ENCODE measurements at regions not wholly inside any gene's neighbourhood (a gene's known extent, or its start where the extent isn't known, plus 50 kb on each side); places are given as distances from the start of the nearest gene placed in this dataset.

DNA sequence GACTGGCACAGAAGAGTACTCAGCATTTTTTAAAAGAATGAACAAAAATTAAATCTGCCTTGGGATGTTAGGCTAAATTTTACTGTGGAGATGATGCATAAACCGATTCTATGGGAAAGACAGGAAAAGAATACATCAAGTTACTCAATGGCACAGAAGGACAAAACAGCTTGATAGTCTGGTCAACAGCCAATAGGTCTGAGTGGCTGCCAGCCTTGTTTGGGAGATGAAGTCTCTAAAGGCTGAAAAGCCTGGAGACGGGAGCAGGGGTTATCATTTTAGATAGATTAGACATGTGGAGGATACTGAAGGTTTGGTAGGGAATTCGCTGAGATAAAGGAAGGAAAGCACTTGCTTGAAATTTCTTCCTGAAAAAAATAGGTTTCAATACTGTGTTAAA lies 56.3 kb upstream of the LAMA2 start (continued):
- TF ChIP-seq, protein P1, sequence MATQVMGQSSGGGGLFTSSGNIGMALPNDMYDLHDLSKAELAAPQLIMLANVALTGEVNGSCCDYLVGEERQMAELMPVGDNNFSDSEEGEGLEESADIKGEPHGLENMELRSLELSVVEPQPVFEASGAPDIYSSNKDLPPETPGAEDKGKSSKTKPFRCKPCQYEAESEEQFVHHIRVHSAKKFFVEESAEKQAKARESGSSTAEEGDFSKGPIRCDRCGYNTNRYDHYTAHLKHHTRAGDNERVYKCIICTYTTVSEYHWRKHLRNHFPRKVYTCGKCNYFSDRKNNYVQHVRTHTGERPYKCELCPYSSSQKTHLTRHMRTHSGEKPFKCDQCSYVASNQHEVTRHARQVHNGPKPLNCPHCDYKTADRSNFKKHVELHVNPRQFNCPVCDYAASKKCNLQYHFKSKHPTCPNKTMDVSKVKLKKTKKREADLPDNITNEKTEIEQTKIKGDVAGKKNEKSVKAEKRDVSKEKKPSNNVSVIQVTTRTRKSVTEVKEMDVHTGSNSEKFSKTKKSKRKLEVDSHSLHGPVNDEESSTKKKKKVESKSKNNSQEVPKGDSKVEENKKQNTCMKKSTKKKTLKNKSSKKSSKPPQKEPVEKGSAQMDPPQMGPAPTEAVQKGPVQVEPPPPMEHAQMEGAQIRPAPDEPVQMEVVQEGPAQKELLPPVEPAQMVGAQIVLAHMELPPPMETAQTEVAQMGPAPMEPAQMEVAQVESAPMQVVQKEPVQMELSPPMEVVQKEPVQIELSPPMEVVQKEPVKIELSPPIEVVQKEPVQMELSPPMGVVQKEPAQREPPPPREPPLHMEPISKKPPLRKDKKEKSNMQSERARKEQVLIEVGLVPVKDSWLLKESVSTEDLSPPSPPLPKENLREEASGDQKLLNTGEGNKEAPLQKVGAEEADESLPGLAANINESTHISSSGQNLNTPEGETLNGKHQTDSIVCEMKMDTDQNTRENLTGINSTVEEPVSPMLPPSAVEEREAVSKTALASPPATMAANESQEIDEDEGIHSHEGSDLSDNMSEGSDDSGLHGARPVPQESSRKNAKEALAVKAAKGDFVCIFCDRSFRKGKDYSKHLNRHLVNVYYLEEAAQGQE (IDR thresholded peaks at IDR 0.05; ENCODE audit: unreplicated experiment), result no peak
- TF ChIP-seq ZNF331 (CRISPR knock-in tag; IDR thresholded peaks at IDR 0.05; ENCODE audit: low read depth), result no peak

DNA sequence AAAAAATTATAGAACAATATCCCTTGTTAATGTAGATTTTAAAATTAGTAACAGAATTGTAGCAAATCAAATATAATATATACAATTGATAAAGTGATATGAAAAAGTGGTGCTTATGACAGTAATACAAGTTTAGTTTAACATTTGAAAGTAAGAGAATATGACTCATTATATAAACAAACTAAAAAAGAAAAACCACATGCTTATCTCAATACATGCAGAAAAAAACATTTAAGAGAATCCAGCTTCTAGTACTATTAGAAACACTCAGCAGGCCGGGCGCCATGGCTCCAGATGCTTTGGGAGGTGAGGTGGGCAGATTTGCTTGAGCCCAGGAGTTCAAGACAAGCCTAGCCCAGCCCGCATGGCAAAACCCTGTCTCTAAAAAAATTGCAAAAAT lies 60.7 kb upstream of the LAMA2 start:
- peaks cover 2% of the 10 kb centered on the region for H3K27me3 Mint-ChIP-seq (ENCODE audit: insufficient read depth, low read depth, poor library complexity)
- Histone ChIP-seq H4K20me1 (replicated peaks; ENCODE audit: insufficient read depth) (no peaks in the 10 kb centered on the region), H3K79me2 (replicated peaks; ENCODE audit: insufficient read depth) (no peaks in the 10 kb centered on the region), H3K4me1 (ENCODE audit: insufficient read depth) (no peaks in the 10 kb centered on the region), H3K9me2 (ENCODE audit: insufficient read depth) (no peaks in the 10 kb centered on the region; the same call in 1 of the 2 replicates), H3F3A (replicated peaks; ENCODE audit: low read depth) (no peaks in the 10 kb centered on the region), H3K4me3 (no peak overlapping the region), H3K36me3 (ENCODE audit: insufficient read depth) (no peaks in the 10 kb centered on the region), H3K27me3 (ENCODE audit: insufficient read depth) (no peaks in the 10 kb centered on the region), H2AFZ (no peak overlapping the region), H3K4me2 (no peak overlapping the region), H3K27ac (ENCODE audit: low read depth) (no peak overlapping the region)
- TF ChIP-seq, protein P1 (IDR thresholded peaks at IDR 0.05; ENCODE audit: unreplicated experiment), result no peak
- TF ChIP-seq STAT1 (IDR thresholded peaks at IDR 0.05; ENCODE audit: unreplicated experiment) (no peak), CREB1 (CRISPR knock-in tag; IDR thresholded peaks at IDR 0.05; ENCODE audit: low read depth) (no peak), EZH2phosphoT487 (IDR thresholded peaks at IDR 0.05; ENCODE audit: unreplicated experiment) (no peak), NANOG (IDR thresholded peaks at IDR 0.05; ENCODE audit: borderline replicate concordance) (no peak)
- TF ChIP-seq, protein P2, sequence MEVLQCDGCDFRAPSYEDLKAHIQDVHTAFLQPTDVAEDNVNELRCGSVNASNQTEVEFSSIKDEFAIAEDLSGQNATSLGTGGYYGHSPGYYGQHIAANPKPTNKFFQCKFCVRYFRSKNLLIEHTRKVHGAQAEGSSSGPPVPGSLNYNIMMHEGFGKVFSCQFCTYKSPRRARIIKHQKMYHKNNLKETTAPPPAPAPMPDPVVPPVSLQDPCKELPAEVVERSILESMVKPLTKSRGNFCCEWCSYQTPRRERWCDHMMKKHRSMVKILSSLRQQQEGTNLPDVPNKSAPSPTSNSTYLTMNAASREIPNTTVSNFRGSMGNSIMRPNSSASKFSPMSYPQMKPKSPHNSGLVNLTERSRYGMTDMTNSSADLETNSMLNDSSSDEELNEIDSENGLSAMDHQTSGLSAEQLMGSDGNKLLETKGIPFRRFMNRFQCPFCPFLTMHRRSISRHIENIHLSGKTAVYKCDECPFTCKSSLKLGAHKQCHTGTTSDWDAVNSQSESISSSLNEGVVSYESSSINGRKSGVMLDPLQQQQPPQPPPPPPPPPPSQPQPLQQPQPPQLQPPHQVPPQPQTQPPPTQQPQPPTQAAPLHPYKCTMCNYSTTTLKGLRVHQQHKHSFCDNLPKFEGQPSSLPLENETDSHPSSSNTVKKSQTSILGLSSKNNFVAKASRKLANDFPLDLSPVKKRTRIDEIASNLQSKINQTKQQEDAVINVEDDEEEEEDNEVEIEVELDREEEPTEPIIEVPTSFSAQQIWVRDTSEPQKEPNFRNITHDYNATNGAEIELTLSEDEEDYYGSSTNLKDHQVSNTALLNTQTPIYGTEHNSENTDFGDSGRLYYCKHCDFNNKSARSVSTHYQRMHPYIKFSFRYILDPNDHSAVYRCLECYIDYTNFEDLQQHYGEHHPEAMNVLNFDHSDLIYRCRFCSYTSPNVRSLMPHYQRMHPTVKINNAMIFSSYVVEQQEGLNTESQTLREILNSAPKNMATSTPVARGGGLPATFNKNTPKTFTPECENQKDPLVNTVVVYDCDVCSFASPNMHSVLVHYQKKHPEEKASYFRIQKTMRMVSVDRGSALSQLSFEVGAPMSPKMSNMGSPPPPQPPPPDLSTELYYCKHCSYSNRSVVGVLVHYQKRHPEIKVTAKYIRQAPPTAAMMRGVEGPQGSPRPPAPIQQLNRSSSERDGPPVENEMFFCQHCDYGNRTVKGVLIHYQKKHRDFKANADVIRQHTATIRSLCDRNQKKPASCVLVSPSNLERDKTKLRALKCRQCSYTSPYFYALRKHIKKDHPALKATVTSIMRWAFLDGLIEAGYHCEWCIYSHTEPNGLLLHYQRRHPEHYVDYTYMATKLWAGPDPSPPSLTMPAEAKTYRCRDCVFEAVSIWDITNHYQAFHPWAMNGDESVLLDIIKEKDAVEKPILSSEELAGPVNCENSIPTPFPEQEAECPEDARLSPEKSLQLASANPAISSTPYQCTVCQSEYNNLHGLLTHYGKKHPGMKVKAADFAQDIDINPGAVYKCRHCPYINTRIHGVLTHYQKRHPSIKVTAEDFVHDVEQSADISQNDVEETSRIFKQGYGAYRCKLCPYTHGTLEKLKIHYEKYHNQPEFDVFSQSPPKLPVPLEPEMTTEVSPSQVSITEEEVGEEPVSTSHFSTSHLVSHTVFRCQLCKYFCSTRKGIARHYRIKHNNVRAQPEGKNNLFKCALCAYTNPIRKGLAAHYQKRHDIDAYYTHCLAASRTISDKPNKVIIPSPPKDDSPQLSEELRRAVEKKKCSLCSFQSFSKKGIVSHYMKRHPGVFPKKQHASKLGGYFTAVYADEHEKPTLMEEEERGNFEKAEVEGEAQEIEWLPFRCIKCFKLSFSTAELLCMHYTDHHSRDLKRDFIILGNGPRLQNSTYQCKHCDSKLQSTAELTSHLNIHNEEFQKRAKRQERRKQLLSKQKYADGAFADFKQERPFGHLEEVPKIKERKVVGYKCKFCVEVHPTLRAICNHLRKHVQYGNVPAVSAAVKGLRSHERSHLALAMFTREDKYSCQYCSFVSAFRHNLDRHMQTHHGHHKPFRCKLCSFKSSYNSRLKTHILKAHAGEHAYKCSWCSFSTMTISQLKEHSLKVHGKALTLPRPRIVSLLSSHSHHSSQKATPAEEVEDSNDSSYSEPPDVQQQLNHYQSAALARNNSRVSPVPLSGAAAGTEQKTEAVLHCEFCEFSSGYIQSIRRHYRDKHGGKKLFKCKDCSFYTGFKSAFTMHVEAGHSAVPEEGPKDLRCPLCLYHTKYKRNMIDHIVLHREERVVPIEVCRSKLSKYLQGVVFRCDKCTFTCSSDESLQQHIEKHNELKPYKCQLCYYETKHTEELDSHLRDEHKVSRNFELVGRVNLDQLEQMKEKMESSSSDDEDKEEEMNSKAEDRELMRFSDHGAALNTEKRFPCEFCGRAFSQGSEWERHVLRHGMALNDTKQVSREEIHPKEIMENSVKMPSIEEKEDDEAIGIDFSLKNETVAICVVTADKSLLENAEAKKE (CRISPR knock-in tag; IDR thresholded peaks at IDR 0.05), result no peak
- TF ChIP-seq, protein P3, sequence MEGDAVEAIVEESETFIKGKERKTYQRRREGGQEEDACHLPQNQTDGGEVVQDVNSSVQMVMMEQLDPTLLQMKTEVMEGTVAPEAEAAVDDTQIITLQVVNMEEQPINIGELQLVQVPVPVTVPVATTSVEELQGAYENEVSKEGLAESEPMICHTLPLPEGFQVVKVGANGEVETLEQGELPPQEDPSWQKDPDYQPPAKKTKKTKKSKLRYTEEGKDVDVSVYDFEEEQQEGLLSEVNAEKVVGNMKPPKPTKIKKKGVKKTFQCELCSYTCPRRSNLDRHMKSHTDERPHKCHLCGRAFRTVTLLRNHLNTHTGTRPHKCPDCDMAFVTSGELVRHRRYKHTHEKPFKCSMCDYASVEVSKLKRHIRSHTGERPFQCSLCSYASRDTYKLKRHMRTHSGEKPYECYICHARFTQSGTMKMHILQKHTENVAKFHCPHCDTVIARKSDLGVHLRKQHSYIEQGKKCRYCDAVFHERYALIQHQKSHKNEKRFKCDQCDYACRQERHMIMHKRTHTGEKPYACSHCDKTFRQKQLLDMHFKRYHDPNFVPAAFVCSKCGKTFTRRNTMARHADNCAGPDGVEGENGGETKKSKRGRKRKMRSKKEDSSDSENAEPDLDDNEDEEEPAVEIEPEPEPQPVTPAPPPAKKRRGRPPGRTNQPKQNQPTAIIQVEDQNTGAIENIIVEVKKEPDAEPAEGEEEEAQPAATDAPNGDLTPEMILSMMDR (conservative IDR thresholded peaks at IDR 0.05; ENCODE audit: low read depth in 2 of 2), result no peak
- DNase-seq (ENCODE audit: low spot score) (no peak), ATAC-seq (no peak)
- H3K4me3 Mint-ChIP-seq, result no peak overlapping the region
- H3K27ac Mint-ChIP-seq, result no peak overlapping the region
- H3K4me1 Mint-ChIP-seq, result no peaks in the 10 kb centered on the region
- H3K9me3 Mint-ChIP-seq, result no peaks in the 10 kb centered on the region
- H3K36me3 Mint-ChIP-seq (ENCODE audit: low read depth), result no peaks in the 10 kb centered on the region

Data from GM23338 (cell line).